HepG2 (cell line): ENCODE measurements at regions not wholly inside any gene's neighbourhood (a gene's known extent, or its start where the extent isn't known, plus 50 kb on each side); places are given as distances from the start of the nearest gene placed in this dataset.

Source experiments
- ATAC-seq: fragments of 200-7000 bp; cut with Tn5 transposase; 3 replicates; pipeline ENCODE4 v1.9.1; 2020; ENCODE audit warnings: mild to moderate bottlenecking, moderate library complexity
- BruUV-seq: library from RNA; stranded (reverse); fragments of 400-500 nt; replicated peaks from 2 replicates; lab custom pipeline; 2021; lab: Mats Ljungman, UMichigan
- CTCF ChIA-PET: fragments of 300-600 bp; formaldehyde crosslinking; extraction: SDS; loops from one replicate; lab custom pipeline; 2021; ENCODE audit warnings: low total read pairs, inconsistent platforms, low intra/inter-chr PET ratio; lab: Yijun Ruan, JAX
- POLR2A ChIA-PET: fragments of 350-600 bp; sonication (Branson Sonifier 250); formaldehyde crosslinking; loops from one replicate; lab custom pipeline; 2020; ENCODE audit warnings: antibody characterized with exemption, inconsistent platforms; lab: Yijun Ruan, JAX
- DNase-seq: peaks from one replicate; pipeline ENCODE4 v3.0.0-alpha.2; 2015; ENCODE audit warnings: low spot score
- FAIRE-seq: peaks from 3 replicates; lab custom pipeline; 2011; peaks lifted over from hg19 to GRCh38; lab: Jason Lieb, UNC
- H2AFZ ChIP-seq: one replicate; pipeline ENCODE4 v1.6.1; 2011; ENCODE audit warnings: low read length, inconsistent platforms
- H3K27ac ChIP-seq: fragments of 300-600 bp; 3 replicates; pipeline ENCODE4 v1.8.0; 2011; ENCODE audit warnings: mixed run types, mild to moderate bottlenecking, mixed read lengths, low read length, inconsistent platforms; ENCODE audit not compliant: insufficient read depth; ENCODE audit errors: extremely low read length
- H3K27me3 ChIP-seq, 2 experiments: fragments of 200-600 bp in 1 of 2; 2 replicates in 1 of 2; 3 replicates in 1 of 2; pipeline versions ENCODE4 v1.6.0 to v1.8.0; 2011; ENCODE audit warnings: low read length in 2 of 2, mild to moderate bottlenecking in 2 of 2, moderate library complexity in 2 of 2, inconsistent platforms in 1 of 2; ENCODE audit not compliant: insufficient read depth in 2 of 2, control insufficient read depth in 1 of 2
- H3K36me3 ChIP-seq, 2 experiments: fragments of 200-600 bp in 1 of 2; replicated peaks in 1 of 2; 2 replicates in 1 of 2; 3 replicates in 1 of 2; pipeline versions ENCODE4 v1.5.1 to v1.8.0; 2011; ENCODE audit warnings: low read length in 2 of 2, inconsistent platforms in 1 of 2; ENCODE audit not compliant: insufficient read depth in 2 of 2, control insufficient read depth in 1 of 2
- H3K4me1 ChIP-seq: 2 replicates; pipeline ENCODE4 v1.5.1; 2012; ENCODE audit warnings: low read length, inconsistent platforms; ENCODE audit not compliant: insufficient read depth
- H3K4me2 ChIP-seq: 2 replicates; pipeline ENCODE4 v1.6.0; 2011; ENCODE audit warnings: low read depth, low read length, inconsistent platforms
- H3K4me3 ChIP-seq, 3 experiments: fragments of 200-600 bp in 1 of 3; sonication (generic), shearing (Covaris generic) in 1 of 3; replicated peaks in 1 of 3; 2 replicates each; pipeline ENCODE4 v1.5.1; 2011 to 2016; ENCODE audit warnings: low read length in 3 of 3, inconsistent platforms in 2 of 3, low read depth in 2 of 3, mild to moderate bottlenecking in 2 of 3, control low read depth in 1 of 3, mixed read lengths in 1 of 3; ENCODE audit not compliant: insufficient read depth in 1 of 3
- H3K79me2 ChIP-seq: one replicate; pipeline ENCODE4 v1.6.1; 2011; ENCODE audit warnings: low read length, inconsistent platforms; ENCODE audit not compliant: insufficient read depth
- H3K9ac ChIP-seq: 2 replicates; pipeline ENCODE4 v1.6.0; 2011; ENCODE audit warnings: mild to moderate bottlenecking, low read depth, low read length, inconsistent platforms; ENCODE audit not compliant: insufficient read depth
- H3K9me3 ChIP-seq: 2 replicates; pipeline ENCODE4 v1.5.1; 2012; ENCODE audit warnings: mild to moderate bottlenecking, low read length
- H4K20me1 ChIP-seq: 2 replicates; pipeline ENCODE4 v1.6.0; 2011; ENCODE audit warnings: inconsistent platforms, mild to moderate bottlenecking, low read length, moderate library complexity; ENCODE audit not compliant: insufficient read depth
- ERF ChIP-seq: IDR thresholded peaks from 2 replicates; pipeline ENCODE4 v1.6.1; 2018; ENCODE audit warnings: missing biosample characterization, missing genetic modification reagents
- FOSL1 ChIP-seq: sonication (generic); formaldehyde crosslinking; IDR thresholded peaks from 2 replicates; pipeline ENCODE4 v1.9.0; 2021; ENCODE audit warnings: missing genetic modification reagents, borderline replicate concordance
- MAFG ChIP-seq: sonication (generic); formaldehyde crosslinking; IDR thresholded peaks from 2 replicates; pipeline ENCODE4 v1.5.1; 2020; ENCODE audit warnings: mild to moderate bottlenecking, missing genetic modification reagents
- MBNL3 ChIP-seq: fragments of 250-450 bp; sonication (Bioruptor Pico); conservative IDR thresholded peaks from 2 replicates; pipeline ENCODE4 v1.8.0; 2022; ENCODE audit warnings: mild to moderate bottlenecking, inconsistent platforms
- SOX13 ChIP-seq, 3 experiments: fragments of 450-650 bp in 1 of 3; sonication (generic) in 1 of 3; formaldehyde crosslinking in 1 of 3; IDR thresholded peaks in 2 of 3; conservative IDR thresholded peaks in 1 of 3; 2 replicates each; pipeline versions ENCODE4 v1.5.0 to v1.6.1; 2016 to 2020; ENCODE audit warnings: antibody characterized with exemption in 1 of 3, mild to moderate bottlenecking in 1 of 3, missing compliant biosample characterization in 1 of 3, missing genetic modification reagents in 1 of 3, moderate library complexity in 1 of 3
- TBP ChIP-seq: sonication (generic); formaldehyde crosslinking; IDR thresholded peaks from 2 replicates; pipeline ENCODE4 v1.5.0; 2020; ENCODE audit warnings: missing genetic modification reagents
- THYN1 ChIP-seq: sonication (generic); formaldehyde crosslinking; IDR thresholded peaks from 2 replicates; pipeline ENCODE4 v1.8.1; 2023; ENCODE audit warnings: low read depth, mild to moderate bottlenecking, moderate library complexity, missing genetic modification reagents, borderline replicate concordance
- YEATS2 ChIP-seq: sonication (generic); formaldehyde crosslinking; IDR thresholded peaks from 2 replicates; pipeline ENCODE4 v1.4.0; 2020; ENCODE audit warnings: missing genetic modification reagents, borderline replicate concordance
- YEATS4 ChIP-seq: sonication (generic); formaldehyde crosslinking; IDR thresholded peaks from 2 replicates; pipeline ENCODE4 v1.4.0; 2020; ENCODE audit warnings: missing genetic modification reagents, borderline replicate concordance
- ZBTB7A ChIP-seq: sonication (generic); formaldehyde crosslinking; IDR thresholded peaks from 2 replicates; pipeline ENCODE4 v1.8.0; 2022; ENCODE audit warnings: mild to moderate bottlenecking, missing genetic modification reagents
- ZNF101 ChIP-seq: sonication (generic); formaldehyde crosslinking; IDR thresholded peaks from 2 replicates; pipeline ENCODE4 v1.4.0; 2020; ENCODE audit warnings: mild to moderate bottlenecking, low read depth, missing genetic modification reagents, borderline replicate concordance
- ZNF326 ChIP-seq: sonication (generic); formaldehyde crosslinking; IDR thresholded peaks from 2 replicates; pipeline ENCODE4 v1.4.0; 2020; ENCODE audit warnings: missing genetic modification reagents, borderline replicate concordance
- ZNF660 ChIP-seq: sonication (generic); formaldehyde crosslinking; IDR thresholded peaks from 2 replicates; pipeline ENCODE4 v1.5.1; 2020; ENCODE audit warnings: mild to moderate bottlenecking, low read depth, missing genetic modification reagents, borderline replicate concordance
- ZNF746 ChIP-seq: sonication (generic); formaldehyde crosslinking; IDR thresholded peaks from 2 replicates; pipeline ENCODE4 v1.8.0; 2022; ENCODE audit warnings: mild to moderate bottlenecking, missing genetic modification reagents
- WGBS: methylation state at CpG from one replicate; pipeline ENCODE4 v1.1.6; 2017; ENCODE audit warnings: low lambda C conversion rate; 5-methylcytosine and 5-hydroxymethylcytosine counted together
- in situ Hi-C: cut with HindIII; loops from 2 replicates; pipeline ENCODE4 v1.10.0; 2017; ENCODE audit warnings: low pct_unique_long_range_greater_than_20kb; ENCODE audit not compliant: extremely low pct_ligation_motif_present
- intact Hi-C: fragments of 100-400 bp; cut with micrococcal nuclease; formaldehyde crosslinking; loops from one replicate; pipeline ENCODE4 v1.10.0; 2022; ENCODE audit not compliant: unreplicated experiment
- TF ChIP-seq, protein P1 (sequence below): IDR thresholded peaks from 2 replicates; pipeline ENCODE4 v1.6.1; 2016
- TF ChIP-seq, protein P2 (sequence below): sonication (generic); formaldehyde crosslinking; IDR thresholded peaks from 2 replicates; pipeline ENCODE4 v1.5.1; 2020; ENCODE audit warnings: missing genetic modification reagents, mild to moderate bottlenecking, borderline replicate concordance
- TF ChIP-seq, protein P3 (sequence below): sonication (generic); formaldehyde crosslinking; IDR thresholded peaks from 2 replicates; pipeline ENCODE4 v1.8.1; 2023; ENCODE audit warnings: mild to moderate bottlenecking, missing genetic modification reagents

DNA sequence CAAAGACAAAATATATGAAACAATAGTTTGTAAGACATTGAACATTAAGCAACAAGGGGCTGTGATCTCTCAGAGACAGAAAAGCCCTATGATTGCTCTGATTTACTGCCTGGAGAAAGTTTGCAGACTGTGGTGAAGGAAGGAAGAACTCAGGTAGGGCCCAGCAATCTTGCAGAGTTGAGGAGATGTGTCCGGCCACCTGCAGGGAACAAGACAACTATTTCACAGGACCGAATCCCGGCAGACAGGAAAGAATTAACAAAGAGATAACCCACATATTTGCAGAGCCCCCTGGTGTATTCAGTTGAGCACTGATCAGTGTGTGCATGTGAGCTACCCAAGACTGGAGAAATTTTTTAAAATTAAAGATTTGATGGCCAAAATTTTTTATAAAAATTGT, 58.3 kb upstream of the FMN2 start:
- Histone ChIP-seq H3K4me3 (no peak overlapping the region), H3K4me2 (no peak overlapping the region), H2AFZ (no peak overlapping the region), H4K20me1 (no peaks in the 10 kb centered on the region), H3K27ac (no peak overlapping the region), H3K79me2 (no peaks in the 10 kb centered on the region), H3K9me3 (no peaks in the 10 kb centered on the region), H3K9ac (no peak overlapping the region), H3K36me3 (no peaks in the 10 kb centered on the region), H3K4me1 (no peaks in the 10 kb centered on the region), H3K27me3 (no peaks in the 10 kb centered on the region)
- intact Hi-C loops (no loop called here), in situ Hi-C loops (no loop called here)
- ChIA-PET CTCF (no interaction called here), POLR2A (no interaction called here)
- no peak for DNase-seq
- no peak for ATAC-seq
- BruUV-seq = no TSS peak
- TF ChIP-seq ZNF326 (CRISPR knock-in tag) = no peak
- TF ChIP-seq TBP (CRISPR knock-in tag) = no peak
- TF ChIP-seq, protein P1, sequence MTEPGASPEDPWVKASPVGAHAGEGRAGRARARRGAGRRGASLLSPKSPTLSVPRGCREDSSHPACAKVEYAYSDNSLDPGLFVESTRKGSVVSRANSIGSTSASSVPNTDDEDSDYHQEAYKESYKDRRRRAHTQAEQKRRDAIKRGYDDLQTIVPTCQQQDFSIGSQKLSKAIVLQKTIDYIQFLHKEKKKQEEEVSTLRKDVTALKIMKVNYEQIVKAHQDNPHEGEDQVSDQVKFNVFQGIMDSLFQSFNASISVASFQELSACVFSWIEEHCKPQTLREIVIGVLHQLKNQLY (CRISPR knock-in tag) = no peak
- TF ChIP-seq THYN1 (CRISPR knock-in tag) = no peak
- TF ChIP-seq, protein P2, sequence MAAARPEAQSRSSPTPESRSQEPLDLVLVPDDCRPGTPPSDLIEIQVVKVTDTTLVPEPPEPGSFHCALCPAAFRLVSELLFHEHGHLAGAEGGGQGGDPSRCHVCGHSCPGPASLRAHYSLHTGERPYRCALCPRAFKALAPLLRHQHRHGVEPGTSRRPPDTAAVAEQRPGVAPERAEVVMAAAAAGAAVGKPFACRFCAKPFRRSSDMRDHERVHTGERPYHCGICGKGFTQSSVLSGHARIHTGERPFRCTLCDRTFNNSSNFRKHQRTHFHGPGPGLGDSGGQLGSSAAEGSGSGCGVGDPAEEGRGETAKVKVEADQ = no peak
- no peak for TF ChIP-seq ZNF746 (CRISPR knock-in tag)
- TF ChIP-seq ZBTB7A (CRISPR knock-in tag) = no peak
- no peak for FAIRE-seq
- 6% methylated on average over 3 of the region's 3 CpGs for WGBS

DNA sequence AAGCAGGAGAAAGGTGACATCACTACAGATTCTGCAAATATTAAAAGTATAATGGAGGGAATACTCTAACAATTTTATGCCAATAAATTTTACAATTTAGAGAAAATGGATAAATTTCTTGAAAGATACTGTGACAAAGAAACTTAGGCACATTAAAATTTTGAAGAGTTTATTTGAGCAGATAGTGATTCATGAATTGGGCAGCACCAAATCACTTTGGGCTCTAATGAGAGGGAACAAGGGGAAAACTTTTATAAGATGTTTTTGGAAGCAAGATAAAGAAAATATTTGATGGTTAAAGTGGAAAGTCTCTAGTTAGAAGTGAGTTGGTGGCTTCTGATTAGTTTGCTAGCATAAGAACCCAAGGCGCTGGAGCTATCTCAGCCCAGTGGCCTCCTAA, 55.2 kb upstream of the FMN2 start:
- CTCF ChIA-PET = no interaction called here
- TF ChIP-seq ZNF660 (no peak), ERF (CRISPR knock-in tag) (no peak), YEATS2 (CRISPR knock-in tag) (no peak), FOSL1 (CRISPR knock-in tag) (no peak), ZNF101 (CRISPR knock-in tag) (no peak), MBNL3 (CRISPR knock-in tag) (no peak), YEATS4 (CRISPR knock-in tag) (no peak), MAFG (CRISPR knock-in tag) (no peak), SOX13 (IDR thresholded peaks at IDR 0.05) (no peak), SOX13 (CRISPR knock-in tag; conservative IDR thresholded peaks at IDR 0.05 in 1 of 2, IDR thresholded peaks at IDR 0.05 in 1 of 2) (no peak)
- TF ChIP-seq, protein P3, sequence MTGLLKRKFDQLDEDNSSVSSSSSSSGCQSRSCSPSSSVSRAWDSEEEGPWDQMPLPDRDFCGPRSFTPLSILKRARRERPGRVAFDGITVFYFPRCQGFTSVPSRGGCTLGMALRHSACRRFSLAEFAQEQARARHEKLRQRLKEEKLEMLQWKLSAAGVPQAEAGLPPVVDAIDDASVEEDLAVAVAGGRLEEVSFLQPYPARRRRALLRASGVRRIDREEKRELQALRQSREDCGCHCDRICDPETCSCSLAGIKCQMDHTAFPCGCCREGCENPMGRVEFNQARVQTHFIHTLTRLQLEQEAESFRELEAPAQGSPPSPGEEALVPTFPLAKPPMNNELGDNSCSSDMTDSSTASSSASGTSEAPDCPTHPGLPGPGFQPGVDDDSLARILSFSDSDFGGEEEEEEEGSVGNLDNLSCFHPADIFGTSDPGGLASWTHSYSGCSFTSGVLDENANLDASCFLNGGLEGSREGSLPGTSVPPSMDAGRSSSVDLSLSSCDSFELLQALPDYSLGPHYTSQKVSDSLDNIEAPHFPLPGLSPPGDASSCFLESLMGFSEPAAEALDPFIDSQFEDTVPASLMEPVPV (CRISPR knock-in tag) = no peak

More for the DNA sequence above, 55.2 kb upstream of the FMN2 start:
- DNase-seq = no peak
- BruUV-seq = no TSS peak
- H3K36me3 ChIP-seq = no peaks in the 10 kb centered on the region
- H3K4me2 ChIP-seq = no peak overlapping the region
- no peak for FAIRE-seq
- H3K9ac ChIP-seq = no peak overlapping the region
- H3K4me1 ChIP-seq = no peaks in the 10 kb centered on the region
- no peak overlapping the region for H2AFZ ChIP-seq
- H3K4me3 ChIP-seq = no peak overlapping the region
- no peaks in the 10 kb centered on the region for H3K27me3 ChIP-seq
- in situ Hi-C loops = no loop called here
- POLR2A ChIA-PET = no interaction called here
- WGBS = 4% methylated on average over 1 of the region's 1 CpG
- no peaks in the 10 kb centered on the region for H3K9me3 ChIP-seq
- H3K27ac ChIP-seq = no peak overlapping the region
- H3K79me2 ChIP-seq = no peaks in the 10 kb centered on the region
- no peaks in the 10 kb centered on the region for H4K20me1 ChIP-seq
- ATAC-seq = no peak
- intact Hi-C loops = no loop called here
